ENCODE measurements at regions not wholly inside any gene's neighbourhood (a gene's known extent, or its start where the extent isn't known, plus 50 kb on each side); places are given as distances from the start of the nearest gene placed in this dataset.

DNA sequence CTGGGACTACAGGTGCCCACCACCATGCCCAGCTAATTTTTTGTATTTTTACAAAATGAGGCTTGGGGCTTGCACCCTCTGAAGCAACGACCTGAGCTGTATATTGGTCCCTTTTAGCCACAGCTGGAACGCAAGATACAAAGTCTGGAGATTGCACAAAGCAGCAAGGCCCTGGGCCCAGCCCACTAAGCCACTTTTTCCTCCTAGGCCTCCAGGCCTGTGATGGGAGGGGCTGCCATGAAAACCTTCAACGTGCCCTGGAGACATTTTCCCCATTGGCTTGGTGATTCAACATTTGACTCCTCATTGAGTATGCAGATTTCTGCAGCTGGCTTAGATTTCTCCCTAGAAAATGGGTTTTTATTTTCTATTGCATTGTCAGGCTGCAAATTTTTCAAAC, 69.2 kb downstream of the CYB561 start:
- H3K36me3 ChIP-seq, result peaks cover 18% of the 10 kb centered on the region
- H3K27ac ChIP-seq, result no peak overlapping the region
- no peaks in the 10 kb centered on the region for H3K4me1 ChIP-seq (ENCODE audit: control insufficient read depth in 1 of 2, insufficient read depth in 1 of 2, low read depth in 1 of 2, low read length in 1 of 2)

DNA sequence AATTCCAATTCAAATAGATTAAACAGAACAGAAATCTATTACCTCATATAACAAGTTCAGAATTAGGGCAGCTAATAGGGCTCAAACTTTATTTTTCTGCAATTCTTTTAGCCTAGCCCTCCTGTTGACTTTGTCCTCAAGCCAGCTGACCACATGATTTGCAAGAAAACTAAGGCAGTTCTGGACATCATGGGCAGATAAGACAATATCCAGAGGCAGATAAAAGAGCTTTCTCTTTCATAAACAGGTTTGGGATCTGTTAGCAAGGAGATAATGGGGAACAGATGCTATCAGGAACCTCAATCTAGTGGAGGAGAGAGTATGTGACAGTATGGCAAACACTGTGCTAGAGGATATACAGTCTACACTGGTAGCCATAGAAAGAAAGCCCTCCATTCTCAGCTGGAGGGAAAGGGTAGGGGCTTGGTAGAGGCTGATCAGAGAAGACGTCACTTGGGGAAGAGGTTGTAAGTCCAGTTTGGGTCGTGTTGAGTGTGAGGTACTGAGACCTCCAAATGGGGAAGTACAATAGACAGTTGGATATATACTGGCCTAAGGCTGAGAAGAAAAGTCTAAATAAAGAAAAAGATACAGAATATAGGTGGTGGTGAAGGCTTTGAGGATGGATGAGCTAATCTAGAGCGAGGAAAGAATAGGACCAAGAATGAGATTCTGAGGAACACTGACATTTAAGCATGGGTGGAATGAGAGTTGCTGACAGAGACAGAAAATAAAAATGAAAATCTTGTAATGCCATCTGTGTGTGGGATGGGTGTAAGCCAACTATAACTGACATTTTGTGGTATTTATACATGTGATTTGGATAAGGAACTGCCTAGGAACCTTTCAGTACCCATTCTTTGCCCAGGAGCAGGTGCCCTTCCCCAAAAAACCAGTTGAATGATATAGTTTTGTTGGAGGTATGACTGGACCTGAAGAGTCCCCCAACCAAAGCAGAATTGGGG, 67.4 kb downstream of the CYB561 start:
- H3K4me1 ChIP-seq (ENCODE audit: control insufficient read depth in 1 of 2, insufficient read depth in 1 of 2, low read depth in 1 of 2, low read length in 1 of 2), result no peaks in the 10 kb centered on the region
- H3K27me3 ChIP-seq, result no peaks in the 10 kb centered on the region
- H3K27ac ChIP-seq, result no peak overlapping the region
- TF ChIP-seq, protein P1, sequence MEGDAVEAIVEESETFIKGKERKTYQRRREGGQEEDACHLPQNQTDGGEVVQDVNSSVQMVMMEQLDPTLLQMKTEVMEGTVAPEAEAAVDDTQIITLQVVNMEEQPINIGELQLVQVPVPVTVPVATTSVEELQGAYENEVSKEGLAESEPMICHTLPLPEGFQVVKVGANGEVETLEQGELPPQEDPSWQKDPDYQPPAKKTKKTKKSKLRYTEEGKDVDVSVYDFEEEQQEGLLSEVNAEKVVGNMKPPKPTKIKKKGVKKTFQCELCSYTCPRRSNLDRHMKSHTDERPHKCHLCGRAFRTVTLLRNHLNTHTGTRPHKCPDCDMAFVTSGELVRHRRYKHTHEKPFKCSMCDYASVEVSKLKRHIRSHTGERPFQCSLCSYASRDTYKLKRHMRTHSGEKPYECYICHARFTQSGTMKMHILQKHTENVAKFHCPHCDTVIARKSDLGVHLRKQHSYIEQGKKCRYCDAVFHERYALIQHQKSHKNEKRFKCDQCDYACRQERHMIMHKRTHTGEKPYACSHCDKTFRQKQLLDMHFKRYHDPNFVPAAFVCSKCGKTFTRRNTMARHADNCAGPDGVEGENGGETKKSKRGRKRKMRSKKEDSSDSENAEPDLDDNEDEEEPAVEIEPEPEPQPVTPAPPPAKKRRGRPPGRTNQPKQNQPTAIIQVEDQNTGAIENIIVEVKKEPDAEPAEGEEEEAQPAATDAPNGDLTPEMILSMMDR (IDR thresholded peaks at IDR 0.05), result no peak
- H3K36me3 ChIP-seq, result peaks cover 18% of the 10 kb centered on the region
- H3K9me3 ChIP-seq, result no peaks in the 10 kb centered on the region
- no peak overlapping the region for H3K4me3 ChIP-seq (ENCODE audit: low read depth in 1 of 2, low read length in 1 of 2)

More for the DNA sequence above, 69.2 kb downstream of the CYB561 start:
- TF ChIP-seq, protein P1 (IDR thresholded peaks at IDR 0.05), result no peak
- no peak overlapping the region for H3K4me3 ChIP-seq (ENCODE audit: low read depth in 1 of 2, low read length in 1 of 2)
- H3K9me3 ChIP-seq, result no peaks in the 10 kb centered on the region
- H3K27me3 ChIP-seq, result no peaks in the 10 kb centered on the region

DNA sequence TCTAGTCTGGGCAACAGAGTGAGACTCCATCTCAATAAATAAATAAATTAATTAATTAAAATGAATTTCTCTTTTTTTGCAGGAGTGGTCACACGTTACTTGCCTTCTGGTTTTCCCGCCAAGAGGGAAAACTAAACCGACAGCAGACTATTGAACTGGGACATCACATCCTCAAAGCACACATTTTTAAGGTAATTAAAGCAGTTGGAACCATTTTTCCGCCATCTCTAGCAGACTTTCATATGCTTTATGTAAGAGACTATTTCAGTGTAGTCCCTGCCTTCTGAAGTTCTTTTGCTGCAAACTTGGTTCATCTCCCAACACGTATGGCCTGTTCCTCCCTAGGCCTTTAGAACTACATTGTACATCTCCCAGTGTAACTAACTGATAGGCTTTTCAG, 66.5 kb downstream of the CYB561 start:
- H3K27me3 ChIP-seq, result no peaks in the 10 kb centered on the region

DNA sequence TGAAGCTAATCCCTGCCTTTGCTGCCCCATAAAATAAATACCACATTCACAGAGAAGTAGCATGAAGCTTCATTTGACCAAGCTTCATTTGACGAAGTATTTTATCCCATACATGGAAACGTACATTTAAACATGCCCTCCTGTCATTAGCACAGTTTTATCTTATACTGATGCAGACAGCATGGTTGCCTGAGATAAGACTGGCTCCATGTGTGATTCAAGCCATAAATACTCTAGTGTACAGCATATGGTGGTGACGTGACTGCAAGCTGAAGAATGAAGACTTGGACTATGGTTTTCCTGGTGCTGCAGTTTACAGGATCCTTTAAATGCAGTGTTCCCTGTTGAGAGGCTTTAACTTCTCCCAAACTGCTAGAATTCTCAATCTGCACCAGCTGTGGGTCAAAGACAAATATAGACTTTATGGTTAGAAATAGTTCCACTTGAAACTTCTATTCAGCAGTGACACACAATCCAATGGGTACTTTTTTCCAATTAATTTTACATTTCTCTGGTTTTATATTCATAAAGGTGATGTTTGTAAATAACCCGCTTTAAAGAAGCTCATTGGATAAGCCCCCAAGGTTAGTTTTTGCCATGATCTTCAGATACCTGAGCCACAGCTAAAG, 64.9 kb downstream of the CYB561 start:
- TF ChIP-seq, protein P1 (IDR thresholded peaks at IDR 0.05), result no peak
- Histone ChIP-seq H3K4me1 (ENCODE audit: control insufficient read depth in 1 of 2, insufficient read depth in 1 of 2, low read depth in 1 of 2, low read length in 1 of 2) (no peaks in the 10 kb centered on the region), H3K27ac (no peak overlapping the region), H3K36me3 (peaks cover 18% of the 10 kb centered on the region), H3K27me3 (no peaks in the 10 kb centered on the region), H3K9me3 (no peaks in the 10 kb centered on the region), H3K4me3 (ENCODE audit: low read depth in 1 of 2, low read length in 1 of 2) (no peak overlapping the region)

More for the DNA sequence above, 66.5 kb downstream of the CYB561 start:
- Histone ChIP-seq H3K27ac (no peak overlapping the region), H3K4me1 (ENCODE audit: control insufficient read depth in 1 of 2, insufficient read depth in 1 of 2, low read depth in 1 of 2, low read length in 1 of 2) (no peaks in the 10 kb centered on the region), H3K9me3 (no peaks in the 10 kb centered on the region), H3K36me3 (peaks cover 18% of the 10 kb centered on the region), H3K4me3 (ENCODE audit: low read depth in 1 of 2, low read length in 1 of 2) (no peak overlapping the region)
- TF ChIP-seq, protein P1 (IDR thresholded peaks at IDR 0.05), result no peak

DNA sequence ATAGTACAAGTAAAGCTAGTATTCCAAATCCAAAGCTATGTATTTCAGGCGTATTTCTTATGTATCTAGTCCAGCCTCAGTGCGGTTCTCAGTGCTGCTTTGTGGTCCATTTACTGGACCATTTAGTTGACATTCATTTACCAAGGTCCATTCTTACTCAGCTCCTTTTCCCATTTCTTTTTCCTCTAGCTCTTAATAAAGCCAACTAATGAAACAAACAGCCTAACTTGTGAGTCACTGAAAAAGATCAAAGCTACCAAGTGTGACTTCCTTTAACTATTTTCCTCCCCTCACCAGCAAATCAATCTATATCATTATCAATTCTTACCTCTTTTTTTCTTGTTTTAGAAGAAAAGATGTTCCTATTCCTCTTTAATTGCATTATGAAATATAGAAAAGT, 64.0 kb downstream of the CYB561 start:
- Histone ChIP-seq H3K4me1 (ENCODE audit: control insufficient read depth in 1 of 2, insufficient read depth in 1 of 2, low read depth in 1 of 2, low read length in 1 of 2) (no peaks in the 10 kb centered on the region), H3K4me3 (ENCODE audit: low read depth in 1 of 2, low read length in 1 of 2) (no peak overlapping the region), H3K27me3 (no peaks in the 10 kb centered on the region), H3K27ac (no peak overlapping the region), H3K9me3 (no peaks in the 10 kb centered on the region), H3K36me3 (peaks cover 18% of the 10 kb centered on the region)
- TF ChIP-seq, protein P1 (IDR thresholded peaks at IDR 0.05), result no peak

Measured in neutrophil (primary cell).